Transverse colon (tissue), 4 donors: ENCODE measurements at regions not wholly inside any gene's neighbourhood (a gene's known extent, or its start where the extent isn't known, plus 50 kb on each side); places are given as distances from the start of the nearest gene placed in this dataset.

Source experiments
- DNase-seq: peaks from one replicate; pipeline ENCODE4 v3.0.0-alpha.2; 2019
- H3K27ac ChIP-seq, 4 donors: fragments of 200-600 bp; sonication (generic); 2 replicates each; pipeline ENCODE4 v1.5.1; 2016 to 2018; ENCODE audit warnings: inconsistent platforms in 4 of 4
- H3K27me3 ChIP-seq: fragments of 200-600 bp; sonication (generic); 2 replicates; pipeline ENCODE4 v1.5.1; 2017; ENCODE audit warnings: inconsistent platforms
- H3K36me3 ChIP-seq, 4 donors: fragments of 200-600 bp; sonication (generic); 2 replicates each; pipeline ENCODE4 v1.5.1; 2017 to 2019; ENCODE audit warnings: inconsistent platforms in 4 of 4
- H3K4me1 ChIP-seq, 4 donors: fragments of 200-600 bp; sonication (generic); 2 replicates each; pipeline ENCODE4 v1.5.1; 2017 to 2020; ENCODE audit warnings: inconsistent platforms in 4 of 4
- H3K4me3 ChIP-seq, 4 donors: fragments of 200-600 bp; sonication (generic); 1 replicate in 1 of 4; 2 replicates in 3 of 4; pipeline versions ENCODE4 v1.5.1 to v1.6.1; 2017 to 2019; ENCODE audit warnings: inconsistent platforms in 4 of 4
- H3K9me3 ChIP-seq, 2 donors: fragments of 200-600 bp; sonication (generic); 2 replicates each; pipeline ENCODE4 v1.5.1; 2017 to 2019; ENCODE audit warnings: inconsistent platforms in 2 of 2
- EP300 ChIP-seq: sonication (generic); formaldehyde crosslinking; IDR thresholded peaks from one replicate; pipeline ENCODE4 v1.6.1; 2017; ENCODE audit warnings: antibody characterized with exemption, low read depth
- POLR2A ChIP-seq: fragments of 450-650 bp; IDR thresholded peaks from one replicate; pipeline ENCODE4 v1.6.1; 2016; ENCODE audit warnings: antibody characterized with exemption, mild to moderate bottlenecking, moderate library complexity
- POLR2AphosphoS5 ChIP-seq, 3 donors: sonication (generic); formaldehyde crosslinking; IDR thresholded peaks; one replicate each; pipeline ENCODE4 v1.6.1; 2016; ENCODE audit warnings: antibody characterized with exemption in 3 of 3
- WGBS, 2 donors: methylation state at CpG; one replicate each; pipeline ENCODE4 v1.1.5; 2018; ENCODE audit warnings: low coverage in 1 of 2; 5-methylcytosine and 5-hydroxymethylcytosine counted together
- in situ Hi-C, 4 donors: fragments of 200-750 bp; cut with MboI; loops; one replicate each; pipeline versions ENCODE4 v1.15.0 to v1.15.1; 2017; ENCODE audit warnings: low sequenced_read_pairs in 3 of 4, low pct_ligation_motif_present in 1 of 4, low pct_unique_long_range_greater_than_20kb in 1 of 4
- intact Hi-C: fragments of 100-400 bp; cut with DNase I; formaldehyde crosslinking; loops from one replicate; pipeline ENCODE4 v1.15.1; 2023; ENCODE audit warnings: low total_unique reads
- TF ChIP-seq, protein P1 (sequence below), 5 experiments: fragments of 200-600 bp in 3 of 5; fragments of 450-650 bp in 2 of 5; sonication (generic) in 3 of 5; IDR thresholded peaks; 1 replicate in 2 of 5; 2 replicates in 3 of 5; pipeline ENCODE4 v1.5.1; 2016 to 2017; ENCODE audit warnings: antibody characterized with exemption in 5 of 5, inconsistent platforms in 3 of 5, mild to moderate bottlenecking in 2 of 5, moderate library complexity in 1 of 5

DNA sequence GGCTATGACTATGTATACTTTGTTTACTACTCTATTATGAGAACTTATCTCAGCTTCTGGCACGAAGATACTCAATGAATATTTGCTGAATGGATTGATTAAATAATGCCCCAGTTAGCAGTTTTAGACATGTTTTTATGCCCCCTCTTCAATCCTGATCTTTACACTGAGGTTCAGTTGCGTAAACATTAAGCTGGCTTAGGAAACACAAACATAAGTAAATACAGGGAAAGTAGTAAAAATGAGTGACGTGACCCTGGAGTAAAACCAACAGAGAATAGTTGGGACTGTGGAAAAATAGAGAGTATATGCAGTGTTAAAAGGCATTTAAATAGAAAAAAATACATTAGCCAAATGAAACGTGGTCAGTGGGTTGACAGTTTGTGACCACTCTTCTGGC is 387.0 kb upstream of the ACTRT1 start:
- WGBS, 2 donors = 34 to 37% methylated on average over 2 to 4 of the region's 4 CpGs
- in situ Hi-C loops (no loop called here), intact Hi-C loops (no loop called here)
- TF ChIP-seq EP300 = no peak
- TF ChIP-seq POLR2AphosphoS5 (IDR thresholded peaks at IDR 0.05) = no peak
- TF ChIP-seq, protein P1, sequence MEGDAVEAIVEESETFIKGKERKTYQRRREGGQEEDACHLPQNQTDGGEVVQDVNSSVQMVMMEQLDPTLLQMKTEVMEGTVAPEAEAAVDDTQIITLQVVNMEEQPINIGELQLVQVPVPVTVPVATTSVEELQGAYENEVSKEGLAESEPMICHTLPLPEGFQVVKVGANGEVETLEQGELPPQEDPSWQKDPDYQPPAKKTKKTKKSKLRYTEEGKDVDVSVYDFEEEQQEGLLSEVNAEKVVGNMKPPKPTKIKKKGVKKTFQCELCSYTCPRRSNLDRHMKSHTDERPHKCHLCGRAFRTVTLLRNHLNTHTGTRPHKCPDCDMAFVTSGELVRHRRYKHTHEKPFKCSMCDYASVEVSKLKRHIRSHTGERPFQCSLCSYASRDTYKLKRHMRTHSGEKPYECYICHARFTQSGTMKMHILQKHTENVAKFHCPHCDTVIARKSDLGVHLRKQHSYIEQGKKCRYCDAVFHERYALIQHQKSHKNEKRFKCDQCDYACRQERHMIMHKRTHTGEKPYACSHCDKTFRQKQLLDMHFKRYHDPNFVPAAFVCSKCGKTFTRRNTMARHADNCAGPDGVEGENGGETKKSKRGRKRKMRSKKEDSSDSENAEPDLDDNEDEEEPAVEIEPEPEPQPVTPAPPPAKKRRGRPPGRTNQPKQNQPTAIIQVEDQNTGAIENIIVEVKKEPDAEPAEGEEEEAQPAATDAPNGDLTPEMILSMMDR (IDR thresholded peaks at IDR 0.05) = no peak
- TF ChIP-seq POLR2A = no peak
- Histone ChIP-seq H3K9me3 (no peaks in the 10 kb centered on the region), H3K4me1 (no peaks in the 10 kb centered on the region), H3K27me3 (no peaks in the 10 kb centered on the region), H3K27ac (no peak overlapping the region), H3K36me3 (no peaks in the 10 kb centered on the region), H3K4me3 (no peak overlapping the region)
- no peak for DNase-seq

DNA sequence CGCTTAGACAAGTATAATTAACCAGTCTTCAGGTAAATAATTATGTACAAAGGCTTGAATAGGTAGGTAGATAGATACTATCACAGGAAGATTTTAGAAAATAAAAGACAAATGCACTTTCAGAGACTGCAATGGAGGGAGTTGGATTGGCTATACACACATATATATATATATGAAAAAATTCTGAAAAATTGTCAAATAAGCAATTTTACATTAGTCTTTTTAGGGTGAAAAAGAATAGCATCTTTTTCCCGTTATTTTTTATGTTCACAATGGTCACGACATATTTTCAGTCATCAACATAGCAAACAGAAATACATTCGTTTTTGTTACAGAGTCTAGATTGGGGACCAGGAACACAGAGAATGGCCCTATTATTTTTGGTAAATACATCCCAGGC is 385.9 kb upstream of the ACTRT1 start:
- Histone ChIP-seq H3K4me3 (no peak overlapping the region), H3K36me3 (no peaks in the 10 kb centered on the region), H3K27ac (no peak overlapping the region), H3K9me3 (no peaks in the 10 kb centered on the region), H3K27me3 (no peaks in the 10 kb centered on the region), H3K4me1 (no peaks in the 10 kb centered on the region)
- DNase-seq = no peak
- intact Hi-C loops = no loop called here
- in situ Hi-C loops = no loop called here
- 73 to 76% methylated on average over 4 of the region's 4 CpGs for WGBS, 2 donors
- TF ChIP-seq POLR2A (no peak), POLR2AphosphoS5 (IDR thresholded peaks at IDR 0.05) (no peak), EP300 (no peak)
- TF ChIP-seq, protein P1 (IDR thresholded peaks at IDR 0.05) = no peak

DNA sequence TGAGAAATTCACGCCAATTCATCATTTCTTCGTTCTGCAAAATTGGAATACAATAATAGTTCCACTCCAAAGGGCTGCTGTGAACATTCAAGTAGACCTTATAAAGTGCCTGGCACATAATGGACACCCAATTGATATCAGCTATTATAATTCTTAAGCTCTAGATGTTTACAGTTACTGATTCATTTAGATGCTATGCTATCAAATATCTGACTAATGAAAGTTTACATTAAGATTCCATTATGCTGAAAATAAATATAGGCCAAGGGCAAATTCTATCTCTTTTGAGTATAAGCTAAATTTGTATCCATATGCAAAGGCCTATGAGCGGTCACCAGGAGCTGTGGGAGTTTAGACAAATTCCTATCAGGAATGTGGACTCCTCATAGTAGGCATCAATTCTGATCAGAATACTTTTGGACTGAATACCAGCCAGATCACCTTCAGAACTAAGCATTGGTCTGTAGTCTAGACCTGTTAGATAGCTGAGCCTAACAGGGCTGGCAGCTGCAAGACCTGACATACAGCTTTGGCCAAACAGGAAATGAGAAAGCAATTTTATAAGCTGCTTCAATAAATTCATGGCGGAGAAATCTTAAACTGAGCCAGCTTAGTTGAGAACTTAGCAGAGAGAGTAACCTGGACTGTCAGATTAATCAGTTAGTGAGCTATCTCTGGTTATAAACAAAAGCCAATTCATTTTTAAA is 384.3 kb upstream of the ACTRT1 start:
- Histone ChIP-seq H3K9me3 (no peaks in the 10 kb centered on the region), H3K4me3 (no peak overlapping the region), H3K36me3 (no peaks in the 10 kb centered on the region), H3K27ac (no peak overlapping the region), H3K27me3 (no peaks in the 10 kb centered on the region), H3K4me1 (no peaks in the 10 kb centered on the region)
- TF ChIP-seq, protein P1 (IDR thresholded peaks at IDR 0.05) = no peak
- no peak for TF ChIP-seq POLR2AphosphoS5 (IDR thresholded peaks at IDR 0.05)
- TF ChIP-seq POLR2A = no peak
- no peak for DNase-seq
- in situ Hi-C loops = no loop called here
- 62 to 91% methylated on average over 3 to 4 of the region's 4 CpGs for WGBS, 2 donors
- intact Hi-C loops = no loop called here

DNA sequence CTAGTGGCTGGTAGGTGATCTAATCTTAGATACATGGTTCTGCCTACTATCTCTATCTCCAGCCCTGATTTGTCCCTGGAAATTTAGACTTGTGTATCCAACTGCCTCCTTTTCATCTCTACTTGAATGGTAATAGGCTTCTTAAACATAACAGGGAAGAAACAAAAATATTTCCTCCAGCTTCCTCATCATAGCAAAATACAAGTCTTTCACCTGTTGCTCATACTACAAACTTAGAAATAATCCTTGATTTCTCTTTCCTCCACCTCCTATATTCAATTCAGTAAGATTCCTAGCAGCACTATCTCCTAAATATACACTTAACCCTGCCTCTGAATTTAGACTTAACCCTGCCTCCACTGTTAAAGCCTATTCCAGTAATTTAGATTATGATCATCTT is 373.3 kb upstream of the ACTRT1 start:
- intact Hi-C loops = no loop called here

More for the DNA sequence above, 373.3 kb upstream of the ACTRT1 start:
- no peaks in the 10 kb centered on the region for H3K9me3 ChIP-seq
- H3K27me3 ChIP-seq = no peaks in the 10 kb centered on the region
- in situ Hi-C loops = no loop called here
- no peak for TF ChIP-seq POLR2AphosphoS5 (IDR thresholded peaks at IDR 0.05)
- TF ChIP-seq, protein P1 (IDR thresholded peaks at IDR 0.05) = no peak
- no peak for TF ChIP-seq POLR2A
- TF ChIP-seq EP300 = no peak
- DNase-seq = no peak
- H3K4me3 ChIP-seq = no peak overlapping the region
- no peaks in the 10 kb centered on the region for H3K4me1 ChIP-seq
- no peak overlapping the region for H3K27ac ChIP-seq
- H3K36me3 ChIP-seq = no peaks in the 10 kb centered on the region
